ENCODE measurements at regions not wholly inside any gene's neighbourhood (a gene's known extent, or its start where the extent isn't known, plus 50 kb on each side); places are given as distances from the start of the nearest gene placed in this dataset.

DNA sequence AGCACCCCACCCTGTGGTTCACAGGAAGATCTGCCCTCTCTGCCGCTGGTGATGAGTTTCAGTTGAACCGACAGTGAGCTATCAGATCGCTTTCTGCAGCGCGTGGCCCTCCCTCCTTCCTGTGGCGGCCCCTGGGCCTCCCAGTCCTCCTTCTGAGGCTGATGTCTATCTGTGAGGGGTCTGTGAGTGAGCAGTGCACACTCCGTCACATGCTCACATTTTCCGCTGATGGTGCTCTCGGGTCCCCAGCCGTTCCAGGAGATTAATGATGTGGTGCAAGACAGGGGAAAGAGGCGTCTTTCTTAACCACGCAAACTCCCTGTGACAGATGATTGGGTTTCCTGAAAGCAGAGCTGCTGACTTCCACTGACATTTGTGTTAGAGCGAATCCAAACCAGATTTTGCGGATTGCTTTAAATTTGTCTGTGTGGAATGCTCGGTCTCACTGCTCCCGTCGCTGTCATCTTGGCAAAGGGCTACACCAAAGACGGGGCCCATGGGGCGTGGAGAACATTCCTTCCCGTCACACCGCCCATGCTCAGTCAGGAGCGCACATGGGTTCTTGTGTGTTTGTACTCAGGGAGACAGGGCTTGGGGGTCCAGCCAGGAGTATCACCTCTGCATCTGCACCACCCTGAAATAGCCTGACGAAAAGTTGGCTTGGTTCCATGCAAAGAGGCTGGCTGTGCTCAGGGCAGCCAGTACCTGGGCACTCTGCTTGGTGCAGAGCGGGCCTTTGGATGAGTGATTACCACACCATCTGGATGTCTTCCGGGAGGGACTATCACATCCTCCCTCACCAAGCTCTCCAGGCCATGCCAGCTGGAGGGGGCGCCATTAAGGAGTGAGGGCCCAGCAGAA is 154.7 kb upstream of the HS6ST1 start:
- no peak overlapping the region for H3K4me3 ChIP-seq (ENCODE audit: low read depth, poor library complexity, severe bottlenecking)
- no peak for TF ChIP-seq CTCF (IDR thresholded peaks at IDR 0.05)
- no peak for TF ChIP-seq POLR2A (IDR thresholded peaks at IDR 0.05)
- intact Hi-C loops (cut with DNase I; ENCODE audit: low total_unique reads) = no loop called here
- DNase-seq (ENCODE audit: low spot score in 2 of 2) = peak; percentile 62 to 91
- WGBS, 2 donors = 14 to 15% methylated on average over 22 to 26 of the region's 26 CpGs

DNA sequence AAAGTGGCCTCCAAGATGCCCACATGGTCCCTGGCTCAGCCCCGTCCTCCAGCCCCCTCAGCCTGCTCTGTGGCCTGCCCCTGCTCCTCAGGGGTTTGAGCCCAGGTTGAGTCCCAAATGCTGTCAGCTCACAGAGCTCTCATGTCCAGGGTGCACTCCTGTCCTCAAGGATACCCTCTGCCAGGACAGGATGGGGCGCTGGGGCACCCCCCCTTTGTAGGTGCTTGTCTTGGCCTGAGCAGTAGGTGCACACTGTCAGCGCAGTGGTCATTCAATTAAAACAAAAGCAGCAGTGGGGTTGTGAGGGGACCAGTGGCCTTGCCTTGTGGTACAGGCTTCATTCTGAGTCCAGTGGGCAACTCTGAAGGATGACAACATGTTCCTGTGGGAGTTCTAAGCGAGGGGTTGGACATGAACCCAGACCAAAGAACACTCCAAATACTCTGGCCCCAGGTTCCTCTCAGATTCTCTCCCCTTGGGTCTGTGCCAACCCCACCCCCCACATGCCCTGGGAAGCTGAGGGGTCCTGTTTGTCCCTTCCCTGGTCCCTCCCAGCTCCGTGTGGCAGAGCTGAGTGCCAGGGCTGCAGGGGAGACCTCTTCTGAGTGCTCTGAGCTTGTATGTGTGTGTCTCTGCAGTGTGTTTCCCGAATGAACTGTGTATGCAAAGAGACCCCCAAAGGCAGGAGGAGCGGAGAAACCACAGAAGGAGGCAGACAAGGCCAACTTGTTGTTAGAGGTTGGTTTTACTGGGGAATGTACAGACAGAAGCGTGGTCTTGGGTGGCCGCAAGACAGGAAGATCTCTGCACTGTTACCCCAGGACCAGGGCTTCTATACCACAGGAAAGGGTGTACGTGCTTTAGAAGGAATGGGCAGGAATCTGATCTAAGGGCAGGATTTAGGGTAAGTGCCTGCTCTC is 155.6 kb upstream of the HS6ST1 start:
- TF ChIP-seq POLR2A (IDR thresholded peaks at IDR 0.05) = no peak
- no peak for TF ChIP-seq CTCF (IDR thresholded peaks at IDR 0.05)
- intact Hi-C loops (cut with DNase I; ENCODE audit: low total_unique reads) = no loop called here
- DNase-seq (ENCODE audit: low spot score in 2 of 2) = peak in 1 of 2 donors; percentile 83
- 84 to 90% methylated on average over 9 to 10 of the region's 10 CpGs for WGBS, 2 donors
- H3K4me3 ChIP-seq (ENCODE audit: low read depth, poor library complexity, severe bottlenecking) = no peak overlapping the region

DNA sequence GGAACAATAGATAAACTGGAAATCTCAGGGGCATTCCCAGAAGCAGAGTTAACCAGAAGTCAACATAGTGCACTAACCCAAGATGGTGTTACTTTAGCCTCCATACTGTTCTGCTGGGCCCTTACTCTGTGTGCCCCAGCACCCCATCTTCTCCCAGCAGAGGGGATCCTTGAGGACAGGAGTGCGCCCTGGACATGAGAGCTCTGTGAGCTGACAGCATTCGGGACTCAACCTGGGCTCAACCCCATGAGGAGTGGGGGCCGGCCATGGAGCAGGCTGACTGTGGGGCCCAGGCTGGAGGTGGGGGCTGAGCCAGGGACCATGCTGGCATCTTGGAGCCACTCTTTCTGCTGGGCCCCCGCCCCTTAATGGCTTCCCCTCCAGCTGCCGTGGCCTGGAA is 156.3 kb upstream of the HS6ST1 start:
- 86 to 88% methylated on average over 5 of the region's 5 CpGs for WGBS, 2 donors
- intact Hi-C loops (cut with DNase I; ENCODE audit: low total_unique reads) = no loop called here
- DNase-seq (ENCODE audit: low spot score in 2 of 2) = peak in 1 of 2 donors; percentile 84
- no peak overlapping the region for H3K4me3 ChIP-seq (ENCODE audit: low read depth, poor library complexity, severe bottlenecking)
- TF ChIP-seq POLR2A (IDR thresholded peaks at IDR 0.05) = no peak
- TF ChIP-seq CTCF (IDR thresholded peaks at IDR 0.05) = no peak

GRCh38 chr2:128475427-128476211 is 157.0 kb upstream of the HS6ST1 start:
- DNase-seq (ENCODE audit: low spot score in 2 of 2) = peak in 1 of 2 donors; percentile 80
- intact Hi-C loops (cut with DNase I; ENCODE audit: low total_unique reads) = no loop called here

More at GRCh38 chr2:128475427-128476211, 157.0 kb upstream of the HS6ST1 start:
- H3K4me3 ChIP-seq (ENCODE audit: low read depth, poor library complexity, severe bottlenecking) = no peak overlapping the region
- WGBS, 2 donors = 86 to 93% methylated on average over 15 to 17 of the region's 17 CpGs
- TF ChIP-seq CTCF (IDR thresholded peaks at IDR 0.05) (no peak), POLR2A (IDR thresholded peaks at IDR 0.05) (no peak)

All from lower leg skin (tissue), 4 donors.